COLO668 (cell line): ENCODE measurements at regions not wholly inside any gene's neighbourhood (a gene's known extent, or its start where the extent isn't known, plus 50 kb on each side); places are given as distances from the start of the nearest gene placed in this dataset.

Experiments
- DNase-seq: peaks from one replicate; lab custom pipeline; 2025; ENCODE audit not compliant: unreplicated experiment; lab: John Stamatoyannopoulos, UW

DNA sequence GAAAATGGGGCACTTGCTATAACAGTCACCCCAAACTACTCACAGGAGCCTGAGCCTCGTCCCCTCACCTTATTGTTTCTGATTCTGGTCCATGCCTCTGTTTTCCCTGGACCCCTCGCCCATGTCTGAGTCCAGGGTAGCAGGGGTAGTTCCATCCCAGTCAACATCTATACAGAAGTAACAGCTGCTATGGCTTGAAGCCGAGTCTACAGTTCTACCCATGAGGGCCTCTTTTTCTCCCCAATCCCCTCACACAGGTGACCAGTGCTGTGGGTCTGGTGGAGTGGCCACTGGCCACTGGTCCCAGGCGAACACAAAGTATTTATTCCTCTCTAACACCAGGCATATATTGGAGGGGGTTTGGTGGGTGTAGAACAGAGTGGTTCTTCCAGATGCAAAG, 116.4 kb downstream of the ZNF280B start:
- no peak for DNase-seq

DNA sequence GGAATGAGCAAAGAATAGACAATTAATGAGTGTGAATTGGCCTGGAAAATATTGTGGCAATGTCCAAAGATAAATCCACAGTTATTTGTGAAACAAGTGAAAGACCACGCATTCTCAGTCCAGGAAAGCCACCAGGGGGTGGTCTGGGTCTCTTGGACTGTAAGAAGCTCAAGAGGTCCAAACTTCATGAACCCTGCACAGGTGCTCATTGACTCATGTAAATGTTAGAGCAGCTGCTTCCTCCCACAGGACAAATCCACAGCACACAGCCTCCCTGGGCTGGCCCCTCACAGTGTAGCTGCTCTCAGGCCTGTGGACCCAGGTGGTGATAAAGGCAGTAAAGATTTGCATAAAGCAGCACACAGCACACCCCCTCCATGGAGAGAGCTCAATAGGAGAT, 114.0 kb downstream of the ZNF280B start:
- DNase-seq: peak; percentile 92

DNA sequence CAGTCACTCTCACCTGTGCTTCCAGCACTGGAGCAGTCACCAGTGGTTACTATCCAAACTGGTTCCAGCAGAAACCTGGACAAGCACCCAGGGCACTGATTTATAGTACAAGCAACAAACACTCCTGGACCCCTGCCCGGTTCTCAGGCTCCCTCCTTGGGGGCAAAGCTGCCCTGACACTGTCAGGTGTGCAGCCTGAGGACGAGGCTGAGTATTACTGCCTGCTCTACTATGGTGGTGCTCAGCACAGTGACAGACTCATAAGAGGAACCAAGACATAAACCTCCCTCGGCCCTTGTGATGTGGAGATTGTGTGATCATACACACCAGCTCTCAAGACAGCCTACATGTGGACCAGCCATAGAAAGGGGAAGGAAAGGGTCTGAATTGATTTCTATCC, 113.3 kb downstream of the ZNF280B start:
- peak; percentile 59 for DNase-seq

DNA sequence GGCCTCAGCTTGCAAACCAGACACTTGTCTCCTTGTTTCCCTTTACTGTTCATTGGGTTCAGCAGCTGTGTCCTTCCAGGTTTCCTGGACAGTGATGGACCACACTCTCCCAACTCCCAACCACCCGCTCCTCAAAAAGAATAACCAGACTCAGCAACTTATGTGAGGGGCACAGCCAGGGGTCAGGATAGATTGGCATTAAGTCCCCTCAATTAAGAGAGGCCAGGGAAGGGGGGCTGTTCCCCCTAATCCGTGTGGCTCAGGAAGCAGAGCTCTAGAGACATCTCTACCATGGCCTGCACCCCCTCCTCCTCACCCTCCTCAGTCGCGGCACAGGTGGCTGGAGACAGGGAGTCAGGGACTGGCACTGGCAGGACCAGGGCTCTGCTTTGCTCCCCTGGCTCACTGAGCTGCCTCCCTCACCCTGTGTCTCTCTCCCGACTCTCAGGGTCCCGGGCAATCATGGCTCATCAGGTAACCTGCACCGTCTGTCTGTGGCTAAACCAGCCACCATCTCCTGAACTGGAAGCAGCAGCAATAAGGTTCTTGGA, 111.7 kb downstream of the ZNF280B start:
- DNase-seq: no peak

DNA sequence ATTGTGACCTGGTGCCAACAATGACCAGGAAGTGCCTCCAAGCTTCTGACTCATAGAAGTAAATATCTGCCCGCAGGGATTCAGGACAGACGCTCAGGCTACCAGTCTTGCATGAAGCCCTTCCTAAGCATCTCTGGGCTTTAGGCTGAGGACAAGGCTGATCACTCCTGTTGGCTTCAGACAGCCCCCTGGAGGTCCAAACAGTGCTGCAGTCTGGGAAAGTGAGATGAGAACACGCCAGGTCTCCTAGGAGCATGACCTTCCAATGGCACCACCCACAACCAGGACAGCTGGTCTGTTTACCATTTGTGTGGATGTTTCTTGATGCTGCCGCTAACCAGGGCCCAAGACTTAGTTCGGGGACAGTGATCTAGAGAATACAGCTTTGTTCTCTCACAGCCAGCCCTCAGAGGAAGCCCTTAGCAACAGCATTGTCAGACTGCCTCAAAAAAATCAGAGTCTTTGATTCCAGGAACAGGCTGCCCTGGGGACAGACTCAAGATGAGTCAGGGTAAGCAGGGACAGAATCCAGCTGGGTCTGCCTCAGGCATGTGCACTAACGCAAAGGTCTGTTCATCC, 111.2 kb downstream of the ZNF280B start:
- peak; percentile 80 for DNase-seq

DNA sequence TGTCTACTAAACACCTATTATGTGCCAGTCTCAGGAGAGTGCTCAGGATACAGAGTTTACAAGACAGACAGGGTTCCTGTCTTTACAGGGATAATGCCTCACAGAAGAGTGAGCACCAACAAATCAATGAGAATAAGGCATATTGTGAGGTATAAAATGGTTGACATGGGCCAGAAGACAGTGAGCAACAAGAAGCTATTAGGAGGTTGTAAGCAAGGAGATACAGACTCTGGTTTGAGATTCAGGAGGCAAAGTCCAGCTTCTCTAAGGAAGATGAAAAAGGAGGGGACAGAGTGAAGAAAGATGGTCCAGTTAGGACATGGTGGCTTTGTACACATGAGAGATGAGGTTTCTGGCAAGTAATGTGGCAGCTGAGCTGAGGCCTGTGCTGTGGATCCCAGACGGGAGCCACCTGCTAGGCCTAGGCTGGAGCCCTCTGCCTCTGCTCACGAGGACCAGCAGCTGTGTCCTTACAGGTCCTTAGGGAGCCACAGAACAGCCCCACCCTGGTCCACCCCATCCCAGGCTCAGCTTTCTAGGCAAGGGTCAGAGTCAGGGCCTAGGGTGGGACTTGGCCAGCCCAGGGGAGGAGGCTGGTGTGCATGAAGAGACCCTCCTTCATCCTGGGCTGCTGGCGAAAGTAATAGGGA, 110.5 kb downstream of the ZNF280B start:
- peak; percentile 23 for DNase-seq

DNA sequence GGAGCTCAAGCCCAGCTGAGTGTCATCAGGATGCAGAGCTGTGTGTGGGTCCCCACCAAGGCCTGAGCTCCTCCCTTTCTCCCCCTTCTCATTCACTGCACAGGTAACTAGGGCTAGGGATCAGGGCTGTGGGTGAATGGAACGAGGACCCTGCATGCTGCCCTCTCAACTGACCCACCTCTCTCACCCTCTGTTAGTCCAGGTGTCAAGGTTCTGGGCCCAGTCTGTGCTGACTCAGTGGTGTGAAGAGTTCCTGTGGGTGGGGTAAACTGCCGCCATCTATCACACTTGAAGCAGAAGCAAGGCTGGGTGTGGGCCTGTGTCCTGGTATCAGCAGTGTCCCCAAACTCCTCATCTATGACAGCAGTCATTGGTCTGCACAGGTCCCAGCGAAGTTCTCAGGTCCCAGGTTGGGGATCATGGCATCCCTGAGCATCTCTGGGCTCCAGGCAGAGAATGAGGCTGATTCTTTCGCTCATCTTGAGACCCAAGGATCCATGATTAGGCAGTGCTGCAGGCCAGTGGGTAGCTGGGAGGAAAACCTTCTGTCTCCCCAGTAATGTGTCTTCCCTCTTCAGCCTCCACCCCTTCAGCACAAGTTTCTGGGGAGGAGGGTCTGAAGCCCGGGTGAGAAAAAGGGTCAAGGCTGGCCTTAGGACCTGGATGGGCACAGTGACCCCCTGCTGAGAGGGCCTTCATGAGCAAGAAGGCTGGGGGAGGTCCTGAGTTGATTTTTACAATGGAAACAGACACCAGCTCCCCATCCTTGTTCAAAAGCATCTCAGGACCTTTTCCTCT, 109.8 kb downstream of the ZNF280B start:
- DNase-seq: no peak

DNA sequence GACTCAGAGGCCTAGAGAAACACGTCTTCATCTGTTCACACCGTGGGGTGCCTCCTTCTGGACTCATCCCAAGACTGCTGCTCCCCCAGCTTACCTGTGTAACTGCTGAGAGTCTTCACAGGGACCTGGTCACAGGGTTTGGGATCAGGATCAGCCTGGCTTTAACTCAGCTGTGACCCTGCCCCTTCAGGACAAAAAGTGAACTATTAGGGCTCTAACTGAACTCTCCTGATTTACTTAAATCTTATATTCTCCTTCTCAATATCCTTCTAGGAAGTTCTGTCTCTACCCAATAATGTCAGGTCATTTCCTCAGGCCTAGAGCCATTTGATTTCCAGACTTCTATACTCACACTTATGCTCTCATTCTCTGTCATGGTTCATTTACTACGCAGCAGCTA, 108.4 kb downstream of the ZNF280B start:
- no peak for DNase-seq

DNA sequence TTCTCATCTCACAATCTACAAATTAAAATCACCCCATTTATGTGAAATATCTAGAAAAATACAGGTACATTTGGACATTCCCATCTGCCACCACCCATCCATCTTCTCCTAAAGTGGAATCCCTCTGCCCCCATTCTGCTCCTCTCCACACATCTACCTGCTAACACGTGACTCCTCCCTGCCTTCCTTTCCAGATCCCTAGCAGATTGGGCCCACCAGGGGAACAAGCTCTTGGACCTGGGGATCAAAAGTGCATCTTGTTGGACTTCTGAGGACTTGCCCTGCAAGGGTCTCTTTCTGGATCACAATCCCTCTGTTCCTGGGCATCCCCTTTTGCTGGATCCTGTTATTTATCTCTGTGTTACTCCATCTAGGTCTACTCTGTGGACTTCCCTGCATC, 107.6 kb downstream of the ZNF280B start:
- DNase-seq: no peak

DNA sequence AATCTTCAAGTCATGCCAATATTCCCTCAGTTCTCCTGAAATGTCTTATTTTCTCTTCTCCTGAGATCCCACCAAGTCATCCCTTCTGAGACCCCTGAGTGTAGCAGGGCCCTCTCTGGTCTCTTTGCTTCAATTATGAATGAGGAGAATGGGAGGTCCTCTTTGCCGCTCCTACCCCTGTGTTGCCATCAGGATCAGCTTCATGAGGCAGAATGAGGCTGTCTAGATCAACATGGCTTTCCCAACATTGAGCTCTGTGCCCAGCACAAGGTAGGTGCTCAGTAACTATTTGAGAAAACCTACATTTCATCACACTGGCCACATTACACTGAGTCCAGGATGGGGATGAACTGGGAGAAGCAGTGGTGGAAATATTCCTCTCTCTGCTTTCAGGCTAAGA, 107.2 kb downstream of the ZNF280B start:
- no peak for DNase-seq

DNA sequence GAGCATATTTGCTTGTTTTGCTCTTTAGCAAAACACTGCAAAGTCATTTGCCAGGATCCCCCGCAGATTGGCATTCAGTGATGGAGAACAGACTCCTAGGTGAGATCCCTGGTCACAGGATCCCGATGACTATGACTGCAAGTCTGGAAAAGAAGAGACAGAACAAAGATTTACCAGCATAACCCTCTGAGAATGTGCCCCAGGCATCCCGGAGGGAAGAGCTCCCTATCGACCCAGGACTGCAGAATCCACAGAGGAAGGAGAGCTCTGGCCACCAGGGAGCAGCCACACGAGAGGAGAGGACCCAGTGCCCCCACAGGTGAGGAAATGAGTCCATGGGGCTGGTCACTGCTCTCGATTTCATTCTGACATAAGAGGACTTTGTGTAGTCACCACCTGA, 105.2 kb downstream of the ZNF280B start:
- DNase-seq: no peak

DNA sequence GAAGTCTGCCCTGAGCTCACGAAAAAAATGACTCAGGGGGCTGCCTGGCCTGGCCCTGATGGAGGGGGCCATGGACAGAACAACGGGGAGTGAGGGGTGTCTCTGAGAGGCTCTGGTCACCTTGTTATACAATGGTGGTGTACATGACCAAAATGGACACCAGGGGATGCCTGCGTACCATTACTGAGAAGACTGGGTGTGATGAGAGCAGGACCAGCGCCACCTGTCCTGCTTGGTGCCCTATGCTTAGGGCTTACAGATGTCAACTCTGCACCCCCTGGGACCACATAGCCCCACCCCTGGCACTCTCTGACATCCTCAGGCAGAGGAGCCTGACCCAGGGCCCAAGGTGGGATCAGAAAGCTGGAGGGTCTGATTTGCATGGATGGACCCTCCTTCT, 104.8 kb downstream of the ZNF280B start:
- DNase-seq: no peak

DNA sequence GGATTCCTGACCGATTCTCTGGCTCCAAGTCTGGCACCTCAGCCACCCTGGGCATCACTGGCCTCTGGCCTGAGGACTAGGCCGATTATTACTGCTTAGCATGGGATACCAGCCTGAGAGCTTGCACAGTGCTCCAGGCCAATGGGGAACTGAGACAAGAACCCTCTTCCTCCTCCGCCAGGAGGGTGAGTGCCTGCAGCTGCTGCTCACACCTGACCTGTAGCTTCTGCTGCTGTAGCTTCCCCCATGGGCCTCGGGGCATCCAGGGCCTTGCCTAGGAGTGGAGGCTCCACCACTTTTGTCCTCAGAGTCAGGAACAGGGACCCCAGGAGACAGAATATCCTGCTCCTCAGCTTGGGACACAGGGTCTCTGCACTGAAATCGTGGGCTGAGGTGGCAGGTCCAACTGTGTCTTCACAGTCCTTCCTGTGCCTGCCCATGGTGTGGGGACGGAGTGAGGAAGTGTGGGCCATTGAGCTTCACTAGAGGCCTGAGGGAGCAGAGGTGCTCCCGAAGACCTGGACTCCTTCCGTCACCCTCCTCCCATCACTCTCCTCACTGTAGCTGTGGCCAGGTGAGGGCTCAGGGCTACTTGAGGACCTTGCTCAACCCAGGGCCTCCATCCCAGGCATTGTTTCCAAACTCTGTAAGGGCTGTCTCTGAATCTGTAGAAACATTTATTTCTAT, 103.8 kb downstream of the ZNF280B start:
- no peak for DNase-seq

DNA sequence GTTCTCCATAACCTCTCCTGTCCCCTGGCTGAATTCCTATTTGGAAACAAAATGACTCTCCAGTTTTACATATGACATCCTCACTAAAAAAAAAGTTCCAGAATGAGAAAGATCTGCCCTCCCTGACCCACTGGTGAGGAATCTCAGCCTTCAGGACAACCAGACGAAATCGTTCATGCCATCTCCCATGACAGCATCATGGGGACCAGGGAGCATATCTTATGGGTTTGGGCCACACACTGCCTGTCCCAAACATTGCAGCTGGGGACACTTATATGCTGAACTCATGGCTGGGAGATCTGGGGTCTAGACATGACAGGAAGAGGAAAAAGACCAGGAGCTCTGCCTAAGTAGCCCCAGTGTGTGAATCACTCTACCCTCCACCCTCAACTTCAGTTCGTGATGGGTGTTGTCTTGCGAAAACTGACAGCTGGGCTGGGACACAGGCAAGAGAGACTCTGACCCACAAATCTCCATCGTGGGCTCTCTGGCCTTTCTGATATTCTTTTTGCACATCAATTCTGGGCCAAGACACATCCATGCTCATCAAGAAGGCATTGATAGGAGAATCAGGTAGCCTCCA, 102.0 kb downstream of the ZNF280B start:
- no peak for DNase-seq

DNA sequence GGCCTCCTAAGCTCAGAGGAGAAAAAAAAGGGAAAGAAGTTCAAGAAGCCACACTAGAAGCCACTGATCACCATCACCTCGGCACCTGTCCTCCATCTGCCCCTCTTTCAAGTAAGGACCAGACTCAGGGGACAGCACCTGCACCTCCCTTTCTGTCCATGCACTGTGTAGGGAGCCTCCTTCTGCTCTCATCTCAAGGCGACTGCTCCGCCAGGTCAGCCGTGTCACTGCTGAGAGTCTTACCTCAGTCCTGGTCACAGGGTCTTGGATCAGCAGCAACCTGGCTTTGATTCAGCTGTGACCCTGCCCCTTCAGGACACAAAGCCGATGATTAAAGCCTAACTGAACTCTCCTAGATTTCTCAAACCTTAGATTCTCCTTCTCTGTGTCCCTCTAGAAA, 101.5 kb downstream of the ZNF280B start:
- DNase-seq: no peak

DNA sequence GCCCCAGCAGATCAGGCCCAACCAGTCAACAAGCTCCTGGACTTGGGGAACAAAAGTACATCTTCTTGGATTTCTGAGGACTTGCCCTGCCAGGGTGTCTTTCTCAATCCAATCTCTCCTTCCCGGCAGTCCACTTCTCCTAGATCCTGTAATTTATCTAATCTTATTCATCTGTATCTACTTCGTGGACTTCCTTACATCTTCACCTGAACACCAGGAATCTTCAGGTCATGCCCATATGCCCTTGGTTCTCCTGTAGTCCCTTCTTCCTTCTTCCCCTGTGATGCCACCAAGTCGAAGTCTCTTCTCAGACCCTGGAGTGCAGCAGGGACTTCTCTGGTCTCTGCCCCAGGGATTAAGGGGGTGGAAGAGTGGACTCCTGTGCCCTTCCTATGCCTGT, 100.3 kb downstream of the ZNF280B start:
- no peak for DNase-seq

DNA sequence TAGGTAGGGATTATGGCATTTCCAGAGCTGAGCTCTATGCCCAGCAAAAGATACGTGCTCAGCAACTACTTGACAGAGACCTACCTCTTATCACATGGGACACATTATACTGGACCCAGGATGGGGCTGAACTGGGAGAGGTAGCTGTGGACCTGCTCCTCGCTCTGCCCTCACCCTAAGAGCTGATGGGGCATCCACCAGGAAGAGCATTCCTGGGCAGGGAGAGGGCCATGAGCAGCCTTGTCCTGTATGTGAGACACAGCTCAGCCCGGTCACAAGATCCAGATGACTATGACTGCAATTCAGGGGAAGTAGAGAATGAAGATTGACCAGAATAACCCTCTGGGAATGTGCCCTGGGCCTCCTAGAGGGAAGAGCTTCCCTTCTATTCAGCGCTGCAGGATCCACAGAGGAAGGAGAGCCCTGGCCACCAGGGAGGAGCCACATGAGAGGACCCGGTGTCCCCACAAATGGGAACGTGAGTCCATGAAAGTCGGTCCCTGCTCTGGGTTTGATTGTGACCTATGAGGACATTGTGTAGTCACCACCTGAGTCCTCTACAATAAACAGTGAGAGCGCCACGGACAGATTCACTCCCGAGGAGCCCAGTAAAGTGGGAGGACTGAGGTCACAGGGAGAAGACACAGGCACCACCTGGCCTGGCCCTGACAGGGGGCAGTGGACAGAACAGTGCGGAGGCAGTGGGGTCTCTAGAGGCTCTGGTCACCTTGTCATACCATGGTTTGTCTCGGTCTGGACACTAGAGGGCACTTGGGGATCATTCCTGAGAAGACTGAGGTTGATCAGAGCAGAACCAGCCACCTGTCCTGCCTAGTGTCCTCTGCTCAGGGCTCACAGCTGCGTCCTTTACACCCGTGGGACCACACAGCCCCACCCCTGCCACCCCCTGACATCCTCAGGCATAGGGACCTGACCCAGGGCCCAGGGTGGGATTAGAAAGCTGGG, 99.5 kb downstream of the ZNF280B start:
- peak; percentile 66 for DNase-seq

DNA sequence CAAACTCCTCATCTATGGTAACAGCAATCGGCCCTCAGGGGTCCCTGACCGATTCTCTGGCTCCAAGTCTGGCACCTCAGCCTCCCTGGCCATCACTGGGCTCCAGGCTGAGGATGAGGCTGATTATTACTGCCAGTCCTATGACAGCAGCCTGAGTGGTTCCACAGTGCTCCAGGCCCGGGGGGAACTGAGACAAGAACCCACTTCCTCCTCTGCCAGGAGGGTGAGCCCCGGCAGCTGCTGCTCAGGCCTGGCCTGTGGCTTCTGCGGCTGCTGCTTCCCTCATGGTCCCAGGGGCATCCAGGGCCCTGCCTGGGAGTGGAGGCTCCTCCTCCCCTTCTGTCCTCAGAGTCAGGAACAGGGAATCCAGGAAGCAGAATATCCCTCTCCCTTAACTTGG, 98.4 kb downstream of the ZNF280B start:
- DNase-seq: peak; percentile 28

DNA sequence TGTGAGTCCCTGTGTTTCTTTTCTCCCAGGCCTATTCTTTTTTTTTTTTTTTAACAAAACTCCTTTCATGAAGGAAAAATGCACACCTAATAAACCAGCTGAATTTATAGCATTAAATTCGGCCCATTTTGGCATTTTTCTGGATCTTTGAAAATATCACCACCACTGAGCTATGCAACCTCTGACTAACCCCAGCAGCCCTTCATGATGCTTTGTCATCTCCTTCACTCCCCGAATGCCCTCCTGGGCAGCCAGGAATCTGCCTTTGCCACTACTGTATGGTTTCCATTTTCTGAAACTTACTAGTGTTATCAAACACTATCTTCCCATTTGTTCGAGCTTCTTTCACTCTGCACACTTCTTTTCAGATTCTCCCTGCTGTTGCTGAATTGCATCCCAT, 97.9 kb downstream of the ZNF280B start:
- no peak for DNase-seq

DNA sequence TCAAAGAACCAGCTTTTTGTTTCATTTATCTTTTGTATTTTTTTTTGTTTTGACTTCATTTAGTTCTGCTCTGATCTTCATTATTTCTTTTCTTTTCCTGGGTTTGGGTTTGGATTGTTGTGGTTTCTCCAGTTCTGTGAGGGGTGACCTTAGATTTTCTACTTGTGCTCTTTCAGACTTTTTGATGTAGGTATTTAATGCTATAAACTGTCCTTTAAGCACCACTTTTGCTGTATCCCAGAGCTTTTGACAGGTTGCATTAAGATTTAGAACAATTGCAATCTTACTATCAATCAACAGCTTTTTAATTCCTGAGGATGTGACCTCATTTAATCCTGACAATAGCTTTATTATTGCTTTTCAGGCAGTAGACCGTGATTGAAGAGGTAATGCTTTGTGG, 94.3 kb downstream of the ZNF280B start:
- no peak for DNase-seq
